ENCODE measurements at regions not wholly inside any gene's neighbourhood (a gene's known extent, or its start where the extent isn't known, plus 50 kb on each side); places are given as distances from the start of the nearest gene placed in this dataset.

DNA sequence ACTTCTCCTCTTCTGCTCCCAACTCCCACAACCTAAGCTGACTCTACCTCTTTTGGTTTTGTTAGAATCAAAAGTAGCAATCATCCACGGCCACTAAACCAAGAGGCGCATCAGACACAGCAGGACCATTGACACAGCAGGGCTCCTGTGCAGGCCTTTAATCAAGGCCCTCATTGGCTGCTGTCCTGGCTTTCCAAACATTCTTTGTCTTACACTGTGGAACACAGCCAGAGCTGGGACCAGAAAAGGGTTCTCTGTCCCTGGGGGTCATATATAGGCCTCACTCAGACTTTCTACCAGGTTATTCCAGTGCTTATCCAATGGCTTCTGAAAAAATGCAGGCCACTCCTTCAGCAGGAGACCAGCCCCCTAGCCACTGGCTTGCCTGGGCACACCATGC lies 212.7 kb upstream of the NTM start:
- Histone ChIP-seq H3K9me3 (no peaks in the 10 kb centered on the region), H3K36me3 (no peaks in the 10 kb centered on the region), H3K4me3 (no peak overlapping the region), H3K4me1 (replicated peaks) (no peaks in the 10 kb centered on the region), H3K27me3 (replicated peaks; ENCODE audit: insufficient read depth) (no peaks in the 10 kb centered on the region), H3K27ac (no peak overlapping the region)
- TF ChIP-seq POLR2AphosphoS5 (IDR thresholded peaks at IDR 0.05) (no peak), POLR2A (IDR thresholded peaks at IDR 0.05) (no peak)
- TF ChIP-seq, protein P1, sequence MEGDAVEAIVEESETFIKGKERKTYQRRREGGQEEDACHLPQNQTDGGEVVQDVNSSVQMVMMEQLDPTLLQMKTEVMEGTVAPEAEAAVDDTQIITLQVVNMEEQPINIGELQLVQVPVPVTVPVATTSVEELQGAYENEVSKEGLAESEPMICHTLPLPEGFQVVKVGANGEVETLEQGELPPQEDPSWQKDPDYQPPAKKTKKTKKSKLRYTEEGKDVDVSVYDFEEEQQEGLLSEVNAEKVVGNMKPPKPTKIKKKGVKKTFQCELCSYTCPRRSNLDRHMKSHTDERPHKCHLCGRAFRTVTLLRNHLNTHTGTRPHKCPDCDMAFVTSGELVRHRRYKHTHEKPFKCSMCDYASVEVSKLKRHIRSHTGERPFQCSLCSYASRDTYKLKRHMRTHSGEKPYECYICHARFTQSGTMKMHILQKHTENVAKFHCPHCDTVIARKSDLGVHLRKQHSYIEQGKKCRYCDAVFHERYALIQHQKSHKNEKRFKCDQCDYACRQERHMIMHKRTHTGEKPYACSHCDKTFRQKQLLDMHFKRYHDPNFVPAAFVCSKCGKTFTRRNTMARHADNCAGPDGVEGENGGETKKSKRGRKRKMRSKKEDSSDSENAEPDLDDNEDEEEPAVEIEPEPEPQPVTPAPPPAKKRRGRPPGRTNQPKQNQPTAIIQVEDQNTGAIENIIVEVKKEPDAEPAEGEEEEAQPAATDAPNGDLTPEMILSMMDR (IDR thresholded peaks at IDR 0.05) = no peak
- no peak for DNase-seq (ENCODE audit: low spot score)
- intact Hi-C loops (cut with DNase I) = no loop called here
- WGBS = 91% methylated on average over 2 of the region's 2 CpGs

DNA sequence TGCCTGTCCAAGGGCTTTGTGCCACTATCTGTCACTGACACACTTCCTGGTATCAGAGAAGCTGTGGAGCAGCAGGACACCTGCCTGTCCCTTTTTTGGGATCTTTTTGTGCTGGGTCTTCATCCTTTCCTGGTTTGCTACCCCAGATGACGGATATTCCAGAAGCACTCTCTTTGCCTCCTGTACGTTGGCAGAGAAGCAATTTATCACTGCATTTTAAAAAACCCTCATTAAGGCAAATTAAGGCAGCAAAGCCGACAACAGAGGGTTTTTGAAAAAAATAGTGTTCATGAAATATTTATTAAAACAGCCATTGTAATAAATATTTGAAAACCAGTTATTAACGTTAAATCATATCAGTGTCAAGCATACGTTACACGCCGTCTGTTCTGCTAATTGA lies 209.6 kb upstream of the NTM start:
- Histone ChIP-seq H3K27me3 (replicated peaks; ENCODE audit: insufficient read depth) (no peaks in the 10 kb centered on the region), H3K9me3 (no peaks in the 10 kb centered on the region), H3K4me1 (replicated peaks) (no peaks in the 10 kb centered on the region), H3K4me3 (no peak overlapping the region), H3K36me3 (no peaks in the 10 kb centered on the region), H3K27ac (no peak overlapping the region)
- WGBS = 92% methylated on average over 7 of the region's 7 CpGs
- TF ChIP-seq, protein P1 (IDR thresholded peaks at IDR 0.05) = no peak
- TF ChIP-seq POLR2AphosphoS5 (IDR thresholded peaks at IDR 0.05) (no peak), POLR2A (IDR thresholded peaks at IDR 0.05) (no peak)
- no peak for DNase-seq (ENCODE audit: low spot score)
- intact Hi-C loops (cut with DNase I) = no loop called here

DNA sequence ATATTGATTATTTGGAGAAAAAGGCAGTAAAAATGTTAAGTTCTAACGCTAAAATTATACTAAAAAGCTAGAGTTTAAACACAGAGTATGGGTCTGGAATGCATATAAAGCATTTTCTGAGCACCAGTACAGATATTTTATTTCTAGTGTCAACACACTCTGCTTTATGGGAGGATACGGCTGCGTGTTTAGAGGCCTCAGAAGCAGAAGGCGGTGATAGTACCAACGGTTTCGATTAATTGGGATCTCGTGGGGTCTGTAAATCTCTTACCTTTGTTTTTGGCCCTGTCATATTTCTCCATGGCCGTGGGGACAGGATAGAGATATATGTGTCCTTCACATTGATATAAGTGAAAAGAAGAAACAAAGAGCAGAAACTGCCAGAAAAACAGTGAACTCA lies 206.8 kb upstream of the NTM start:
- intact Hi-C loops (cut with DNase I) = no loop called here
- WGBS = 28% methylated on average over 8 of the region's 8 CpGs

DNA sequence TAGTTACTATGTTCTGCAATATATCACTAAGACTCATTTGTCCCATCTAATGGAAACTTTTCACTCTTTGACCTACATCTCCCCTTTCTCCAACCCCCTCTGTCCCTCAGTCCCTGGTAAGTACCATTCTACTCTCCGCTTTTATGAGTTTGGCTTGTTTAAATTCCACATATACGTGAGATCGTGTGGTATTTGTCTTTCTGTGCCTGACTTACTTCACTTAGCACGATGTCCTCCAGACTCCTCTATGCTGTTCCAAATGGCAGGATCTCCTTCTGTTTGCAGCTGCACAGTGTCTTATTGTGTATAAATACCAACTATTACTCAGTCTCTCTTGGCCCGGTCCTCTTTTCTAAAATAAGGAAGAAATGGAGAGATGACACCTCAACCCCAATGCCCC lies 205.4 kb upstream of the NTM start:
- Histone ChIP-seq H3K4me3 (no peak overlapping the region), H3K9me3 (no peaks in the 10 kb centered on the region), H3K27ac (no peak overlapping the region), H3K4me1 (replicated peaks) (no peaks in the 10 kb centered on the region), H3K36me3 (no peaks in the 10 kb centered on the region), H3K27me3 (replicated peaks; ENCODE audit: insufficient read depth) (no peaks in the 10 kb centered on the region)
- TF ChIP-seq POLR2A (IDR thresholded peaks at IDR 0.05) (no peak), POLR2AphosphoS5 (IDR thresholded peaks at IDR 0.05) (no peak)
- TF ChIP-seq, protein P1 (IDR thresholded peaks at IDR 0.05) = no peak
- intact Hi-C loops (cut with DNase I) = no loop called here
- no peak for DNase-seq (ENCODE audit: low spot score)
- 51% methylated on average over 5 of the region's 5 CpGs for WGBS

More for the DNA sequence above, 206.8 kb upstream of the NTM start:
- Histone ChIP-seq H3K4me1 (replicated peaks) (no peaks in the 10 kb centered on the region), H3K9me3 (no peaks in the 10 kb centered on the region), H3K4me3 (no peak overlapping the region), H3K36me3 (no peaks in the 10 kb centered on the region), H3K27me3 (replicated peaks; ENCODE audit: insufficient read depth) (no peaks in the 10 kb centered on the region), H3K27ac (no peak overlapping the region)
- no peak for TF ChIP-seq POLR2A (IDR thresholded peaks at IDR 0.05)
- DNase-seq (ENCODE audit: low spot score) = no peak

DNA sequence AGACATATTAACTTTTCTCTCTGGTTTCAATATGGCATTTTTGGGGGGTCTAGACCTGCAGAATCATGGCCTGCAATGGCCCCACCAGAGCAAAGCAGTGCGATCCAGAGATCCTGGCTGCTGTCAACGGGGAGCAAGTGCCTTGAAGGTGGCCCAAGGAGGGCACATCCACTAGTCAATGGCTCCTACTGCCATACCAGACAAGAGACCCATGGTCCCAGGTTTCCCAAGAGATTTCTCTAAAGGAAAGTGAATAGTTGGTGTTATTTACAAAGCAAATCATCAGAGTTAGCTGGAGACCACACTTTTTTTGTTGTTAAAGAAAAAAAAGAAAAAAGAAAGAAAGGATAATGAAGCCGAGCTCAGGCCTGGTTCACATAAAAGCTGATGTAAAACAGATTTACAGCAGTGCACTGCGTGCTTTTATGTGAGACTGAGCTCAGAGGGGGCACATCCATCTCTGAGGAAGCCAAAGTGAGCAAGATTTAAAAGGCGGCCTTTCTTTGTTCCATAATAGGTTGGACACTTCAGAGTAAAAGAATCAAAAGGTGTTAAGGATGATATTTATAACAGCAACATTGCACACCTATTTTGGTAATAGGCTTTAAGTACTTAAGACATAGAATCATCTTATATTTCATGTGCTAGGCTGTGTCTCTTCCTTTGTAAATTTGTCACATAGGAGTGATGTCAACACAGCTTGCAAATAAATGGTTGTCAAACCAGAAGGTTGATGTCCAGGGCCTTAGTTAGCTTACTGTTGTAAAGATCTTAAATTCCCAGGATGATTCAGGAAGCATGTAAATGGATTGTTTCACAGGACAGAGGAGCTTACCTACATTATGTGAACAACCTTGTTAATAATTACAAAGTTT lies 201.3 kb upstream of the NTM start:
- TF ChIP-seq, protein P1 (IDR thresholded peaks at IDR 0.05) = no peak
- TF ChIP-seq POLR2AphosphoS5 (IDR thresholded peaks at IDR 0.05) = no peak
- no peak for TF ChIP-seq POLR2A (IDR thresholded peaks at IDR 0.05)
- Histone ChIP-seq H3K4me3 (no peak overlapping the region), H3K36me3 (no peaks in the 10 kb centered on the region), H3K27ac (no peak overlapping the region), H3K9me3 (no peaks in the 10 kb centered on the region), H3K27me3 (replicated peaks; ENCODE audit: insufficient read depth) (no peaks in the 10 kb centered on the region), H3K4me1 (replicated peaks) (no peaks in the 10 kb centered on the region)
- intact Hi-C loops (cut with DNase I) = no loop called here
- 62% methylated on average over 5 of the region's 5 CpGs for WGBS
- DNase-seq (ENCODE audit: low spot score) = no peak

Data from prostate gland (tissue), 2 donors.